H1 (cell line): ENCODE measurements at regions not wholly inside any gene's neighbourhood (a gene's known extent, or its start where the extent isn't known, plus 50 kb on each side); places are given as distances from the start of the nearest gene placed in this dataset.

ENCODE experiments used
- KDM4A ChIP-seq: IDR thresholded peaks from one replicate; pipeline ENCODE4 v1.7.1; 2012; ENCODE audit warnings: low read depth, mild to moderate bottlenecking, moderate library complexity, low read length, inconsistent platforms; ENCODE audit not compliant: severe bottlenecking
- RFX5 ChIP-seq: IDR thresholded peaks from 2 replicates; pipeline ENCODE4 v1.6.1; 2011; ENCODE audit warnings: low read depth, low read length, improper control_type of control experiment, borderline replicate concordance
- TF ChIP-seq, protein P1 (sequence below): IDR thresholded peaks from 2 replicates; pipeline ENCODE4 v1.6.1; 2012; ENCODE audit warnings: inconsistent platforms

DNA sequence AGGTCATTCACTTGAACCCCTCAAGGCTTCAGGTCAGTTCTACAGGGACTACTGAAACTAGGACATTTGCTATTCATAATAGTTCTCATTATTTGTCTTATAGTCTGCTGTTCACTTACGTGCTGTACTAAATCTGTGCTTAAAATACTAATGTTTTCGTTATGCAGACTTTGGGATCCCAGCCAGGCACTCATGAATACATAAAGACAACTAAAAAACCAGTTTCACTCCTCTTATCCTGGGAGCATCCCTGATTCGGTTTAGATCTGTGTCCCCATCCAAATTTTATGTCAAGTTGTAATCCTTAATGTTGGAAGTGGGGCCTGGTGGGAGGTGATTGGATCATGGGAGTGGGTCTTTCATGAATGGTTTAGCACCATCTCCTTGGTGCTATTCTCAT, 1291.8 kb downstream of the CDH11 start (continued):
- TF ChIP-seq, protein P1, sequence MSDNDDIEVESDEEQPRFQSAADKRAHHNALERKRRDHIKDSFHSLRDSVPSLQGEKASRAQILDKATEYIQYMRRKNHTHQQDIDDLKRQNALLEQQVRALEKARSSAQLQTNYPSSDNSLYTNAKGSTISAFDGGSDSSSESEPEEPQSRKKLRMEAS = no peak
- TF ChIP-seq RFX5 = no peak
- no peak for TF ChIP-seq KDM4A
